ENCODE measurements at regions not wholly inside any gene's neighbourhood (a gene's known extent, or its start where the extent isn't known, plus 50 kb on each side); places are given as distances from the start of the nearest gene placed in this dataset.

- TF ChIP-seq EP300 (IDR thresholded peaks at IDR 0.05) (no peak), POLR2A (IDR thresholded peaks at IDR 0.05) (no peak)
Measured at GRCh38 chr3:31035681-31036080, 141.2 kb upstream of the GADL1 start.
